GM18505 (cell line): ENCODE measurements at regions not wholly inside any gene's neighbourhood (a gene's known extent, or its start where the extent isn't known, plus 50 kb on each side); places are given as distances from the start of the nearest gene placed in this dataset.
"Not testable (repeated sequence)": the region's sequence is repeated elsewhere in the genome, so short reads cannot be mapped to it uniquely, and the experiment has no call there.

Experiments
- ATAC-seq: cut with Tn5 transposase; IDR thresholded peaks from one replicate; pipeline ENCODE4 v1.9.1; 2021; ENCODE audit not compliant: unreplicated experiment
- POLR2A ChIP-seq: IDR thresholded peaks from 4 replicates; pipeline ENCODE4 v1.6.1; 2011; ENCODE audit warnings: borderline replicate concordance; ENCODE audit not compliant: insufficient read depth, insufficient read length; ENCODE audit errors: extremely low read depth

GRCh38 chr9:106035806-106036205 lies 341.5 kb downstream of the TMEM38B start:
- TF ChIP-seq POLR2A: no peak
- ATAC-seq: no peak

DNA sequence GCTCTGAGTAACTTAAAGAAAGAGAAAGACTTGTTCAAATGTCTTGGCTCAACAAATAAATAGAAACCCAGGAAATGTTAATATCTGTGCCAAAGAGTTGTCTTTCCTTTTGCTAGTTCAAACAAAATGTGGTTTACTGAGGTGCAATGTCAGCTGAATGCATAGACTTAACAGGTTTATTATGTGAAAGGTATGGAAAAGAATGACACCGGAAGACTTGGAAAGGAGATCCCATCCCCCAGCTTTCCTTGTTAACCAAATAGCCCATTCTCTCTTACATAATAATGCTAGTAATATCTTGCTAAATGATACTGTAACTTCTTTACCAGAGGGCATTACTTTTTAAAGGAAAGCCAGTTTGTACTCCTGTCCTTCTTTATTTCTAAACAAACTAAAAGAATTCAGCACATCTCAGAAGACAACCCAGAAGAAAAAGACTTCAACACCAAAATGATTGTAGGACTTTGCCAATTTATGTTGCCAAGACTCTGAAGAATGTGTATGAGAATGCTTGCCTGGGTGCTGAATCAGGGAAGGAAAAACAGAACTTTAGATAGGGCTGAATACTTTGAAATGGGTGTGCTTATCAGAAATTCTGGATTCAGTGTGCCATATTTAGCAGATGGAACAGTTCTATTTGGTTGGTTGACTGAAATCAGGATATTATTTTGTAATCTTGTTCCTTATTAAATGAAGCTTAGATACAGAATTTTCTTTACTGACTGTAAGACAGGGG lies 344.1 kb downstream of the TMEM38B start:
- no peak for ATAC-seq

GRCh38 chr9:106039151-106039935 lies 345.0 kb downstream of the TMEM38B start:
- ATAC-seq: no peak
- TF ChIP-seq POLR2A: no peak

More for the DNA sequence above, 344.1 kb downstream of the TMEM38B start:
- TF ChIP-seq POLR2A: no peak

DNA sequence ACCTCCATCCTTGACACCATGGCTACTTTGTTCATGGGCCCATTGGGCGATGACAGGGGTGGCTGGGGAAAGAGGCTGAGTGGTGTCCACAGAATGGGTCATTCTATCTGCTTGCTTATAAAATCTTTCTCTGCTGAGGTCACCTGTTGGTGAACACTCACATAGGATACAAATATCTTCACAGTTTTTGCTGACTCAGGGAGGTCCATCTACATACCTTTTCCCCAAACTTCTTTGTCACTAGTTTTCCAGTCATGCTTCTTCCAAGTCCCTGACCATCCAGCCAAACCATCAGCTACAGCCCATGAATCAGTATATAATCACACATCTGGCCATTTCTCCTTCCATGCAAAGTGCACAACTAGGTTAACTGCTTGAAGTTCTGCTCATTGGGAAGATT lies 347.6 kb downstream of the TMEM38B start:
- ATAC-seq: not testable (repeated sequence)

GRCh38 chr9:106051545-106051944 lies 357.2 kb downstream of the TMEM38B start:
- no peak for TF ChIP-seq POLR2A
- no peak for ATAC-seq

DNA sequence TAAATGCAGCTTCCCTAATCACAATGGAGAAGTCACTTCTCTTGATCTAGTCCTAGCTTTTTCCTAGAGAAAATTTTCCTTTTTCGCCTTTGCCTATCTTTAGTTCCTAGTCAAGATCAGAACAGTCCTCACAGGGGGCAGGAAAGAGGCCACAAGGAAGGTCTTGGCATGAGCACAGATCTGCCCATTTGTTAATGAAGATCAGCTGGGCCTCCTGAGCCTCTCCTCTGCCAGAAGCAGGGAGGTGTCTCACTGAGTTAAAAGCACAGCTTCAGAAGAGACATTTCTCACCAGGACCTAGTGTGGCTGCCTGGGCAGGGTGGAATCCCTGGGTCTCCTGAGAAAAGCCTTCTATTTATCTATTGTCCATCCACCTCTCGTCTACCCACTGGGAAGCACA lies 357.8 kb downstream of the TMEM38B start:
- no peak for TF ChIP-seq POLR2A
- no peak for ATAC-seq

GRCh38 chr9:106052735-106053134 lies 358.4 kb downstream of the TMEM38B start:
- no peak for ATAC-seq
- no peak for TF ChIP-seq POLR2A

DNA sequence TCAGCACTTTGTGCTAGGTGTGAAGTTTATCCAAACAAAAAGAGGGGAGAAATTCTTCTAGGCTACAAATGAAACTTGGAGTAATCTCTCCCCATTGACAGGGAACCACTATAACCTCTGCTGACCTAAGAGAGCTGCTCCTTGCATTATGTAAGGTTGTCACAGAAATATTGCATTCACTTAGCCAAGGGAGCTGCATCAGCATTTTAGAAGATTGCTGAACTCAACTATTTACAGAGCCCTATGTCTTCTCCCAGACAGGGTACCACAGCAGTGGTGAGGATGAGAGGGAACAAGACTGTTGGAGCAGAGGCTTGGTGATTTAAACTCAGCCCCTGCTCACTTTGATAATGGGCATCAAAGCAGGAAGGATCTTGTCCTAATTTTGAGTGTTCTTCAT lies 362.0 kb downstream of the TMEM38B start:
- TF ChIP-seq POLR2A: no peak
- ATAC-seq: no peak

- no peak for ATAC-seq
- TF ChIP-seq POLR2A: no peak
Observed at GRCh38 chr9:106058460-106058859, 364.1 kb downstream of the TMEM38B start.

DNA sequence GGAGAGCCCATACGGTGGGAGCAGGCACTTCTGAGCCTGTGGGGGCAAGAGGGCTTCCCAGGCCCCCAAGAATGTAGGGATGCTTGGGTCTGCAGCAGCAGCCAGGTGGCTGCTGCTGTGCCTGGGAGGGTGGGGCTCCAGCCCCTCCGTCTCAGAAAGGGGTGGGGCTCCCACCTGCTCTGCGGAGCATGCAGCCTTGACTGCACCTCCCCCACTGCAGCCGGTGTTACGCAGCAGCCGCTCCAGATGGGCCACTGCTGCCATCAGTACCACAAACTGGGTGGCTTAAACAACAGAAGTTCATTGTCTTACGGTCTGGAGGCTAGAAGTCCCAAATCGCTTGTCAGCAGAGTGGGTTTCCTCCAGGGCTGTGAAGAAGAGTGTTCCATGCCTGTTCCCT lies 365.5 kb downstream of the TMEM38B start:
- TF ChIP-seq POLR2A: no peak
- no peak for ATAC-seq

- no peak for ATAC-seq
- TF ChIP-seq POLR2A: no peak
Observed at GRCh38 chr9:106060885-106061284, 366.5 kb downstream of the TMEM38B start.

DNA sequence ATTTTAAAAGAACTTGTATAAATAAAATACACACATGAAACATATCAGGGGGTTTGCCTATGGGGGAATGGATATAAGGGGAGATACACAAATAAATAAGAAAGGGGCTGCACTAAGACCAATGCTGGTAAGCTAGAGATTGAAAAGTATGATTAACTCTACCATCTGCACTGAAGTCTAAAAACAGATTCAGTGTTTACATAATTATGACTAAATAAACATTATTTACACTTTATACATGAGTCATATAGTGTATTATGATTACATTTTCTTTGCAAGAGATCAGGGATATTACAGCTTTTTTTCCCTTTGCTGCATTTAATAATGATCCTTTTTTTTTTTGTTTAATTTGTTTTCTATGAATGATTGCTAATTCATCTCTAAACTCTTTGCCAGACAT lies 367.9 kb downstream of the TMEM38B start:
- no peak for ATAC-seq
- no peak for TF ChIP-seq POLR2A

DNA sequence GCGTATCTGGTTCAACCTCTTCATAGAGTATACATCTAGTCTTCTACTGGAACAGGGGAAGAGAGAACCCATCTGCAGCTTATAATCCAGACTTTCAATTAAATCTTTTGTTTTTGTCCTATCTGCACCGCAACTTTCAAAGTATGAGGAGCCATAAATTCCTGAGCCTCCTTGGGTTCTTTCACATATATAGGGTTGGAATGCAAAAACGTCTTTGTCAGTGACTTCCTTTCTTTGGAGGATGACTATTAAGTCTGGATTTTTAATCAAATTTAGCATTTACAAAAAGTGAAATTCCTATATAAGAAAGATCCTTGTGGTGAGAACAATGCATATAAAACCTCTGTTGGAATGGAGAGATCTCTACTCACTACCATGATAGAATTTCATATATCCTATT lies 370.8 kb downstream of the TMEM38B start:
- ATAC-seq: no peak
- no peak for TF ChIP-seq POLR2A

GRCh38 chr9:106065579-106066214 lies 371.4 kb downstream of the TMEM38B start:
- no peak for TF ChIP-seq POLR2A
- no peak for ATAC-seq

- no peak for TF ChIP-seq POLR2A
Observed at GRCh38 chr9:106066940-106067524, 372.7 kb downstream of the TMEM38B start.

More at GRCh38 chr9:106066940-106067524, 372.7 kb downstream of the TMEM38B start:
- ATAC-seq: no peak
